ENCODE measurements at regions not wholly inside any gene's neighbourhood (a gene's known extent, or its start where the extent isn't known, plus 50 kb on each side); places are given as distances from the start of the nearest gene placed in this dataset.

DNA sequence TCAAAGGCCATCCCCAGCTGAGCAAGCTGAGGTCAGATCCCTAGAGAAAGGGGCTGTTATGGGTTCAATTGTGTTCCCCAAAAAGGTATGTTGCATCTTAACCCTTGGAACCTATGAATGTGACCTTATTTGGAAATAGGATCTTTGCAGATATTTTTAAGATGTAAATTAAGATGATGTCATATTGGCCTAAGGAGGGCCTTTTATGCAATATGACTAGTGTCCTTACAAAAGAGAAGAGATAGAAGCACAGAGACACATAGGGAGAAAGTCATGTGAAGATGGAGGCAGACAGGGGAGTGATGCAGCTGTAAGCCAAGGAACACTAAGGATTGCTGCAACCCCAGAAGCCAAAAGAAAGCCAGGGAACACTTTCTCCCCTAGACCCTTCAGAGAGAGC lies 144.3 kb upstream of the TAB2 start:
- TF ChIP-seq EZH2 (IDR thresholded peaks at IDR 0.05; ENCODE audit: insufficient read depth, poor library complexity, severe bottlenecking) (no peak), EZH2phosphoT487 (IDR thresholded peaks at IDR 0.05; ENCODE audit: insufficient read depth, low read depth) (no peak)
- Histone ChIP-seq H3K27ac (no peak overlapping the region), H4K20me1 (ENCODE audit: insufficient read depth) (no peaks in the 10 kb centered on the region), H3K4me2 (ENCODE audit: unreplicated experiment) (no peak overlapping the region), H3F3A (ENCODE audit: insufficient read depth) (no peaks in the 10 kb centered on the region), H3K79me2 (ENCODE audit: insufficient read depth) (no peaks in the 10 kb centered on the region), H2AFZ (no peak overlapping the region), H3K36me3 (ENCODE audit: low read depth) (no peaks in the 10 kb centered on the region), H3K9me3 (ENCODE audit: low read depth) (no peaks in the 10 kb centered on the region), H3K4me1 (ENCODE audit: insufficient read depth) (peaks cover 6% of the 10 kb centered on the region), H3K9me2 (ENCODE audit: insufficient read depth) (no peaks in the 10 kb centered on the region), H3K4me3 (no peak overlapping the region), H3K9ac (no peak overlapping the region), H3K27me3 (replicated peaks; ENCODE audit: insufficient read depth) (no peaks in the 10 kb centered on the region; the same call in 1 of the 2 replicates)
- DNase-seq = no peak
- in situ Hi-C loops (cut with MboI) = no loop called here

DNA sequence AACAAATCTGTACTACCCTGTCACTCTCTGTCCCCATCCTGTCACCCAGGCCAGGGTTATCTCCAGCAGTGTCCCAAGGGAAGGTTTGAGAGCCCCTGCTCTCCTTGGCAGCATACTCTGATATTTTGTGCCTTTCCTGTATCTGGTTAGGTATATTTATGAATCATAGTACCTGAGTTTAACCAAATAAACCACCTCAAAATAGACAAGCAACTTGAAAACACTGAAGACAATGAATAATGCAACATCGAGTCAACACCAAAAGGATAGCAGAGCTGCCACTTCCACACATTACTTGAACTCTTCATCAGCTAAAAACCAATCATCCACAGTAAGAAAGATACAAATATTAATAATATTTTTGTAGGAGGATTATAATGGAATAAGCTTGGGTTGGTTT lies 142.6 kb upstream of the TAB2 start:
- Histone ChIP-seq H3K9me3 (ENCODE audit: low read depth) (no peaks in the 10 kb centered on the region), H3K27ac (no peak overlapping the region), H3F3A (ENCODE audit: insufficient read depth) (no peaks in the 10 kb centered on the region), H3K79me2 (ENCODE audit: insufficient read depth) (no peaks in the 10 kb centered on the region), H3K36me3 (ENCODE audit: low read depth) (no peaks in the 10 kb centered on the region), H3K4me1 (ENCODE audit: insufficient read depth) (no peaks in the 10 kb centered on the region), H3K4me3 (no peak overlapping the region), H2AFZ (no peak overlapping the region), H3K9ac (no peak overlapping the region), H3K4me2 (ENCODE audit: unreplicated experiment) (no peak overlapping the region), H4K20me1 (ENCODE audit: insufficient read depth) (no peaks in the 10 kb centered on the region), H3K9me2 (ENCODE audit: insufficient read depth) (no peaks in the 10 kb centered on the region), H3K27me3 (replicated peaks; ENCODE audit: insufficient read depth) (no peaks in the 10 kb centered on the region; the same call in 1 of the 2 replicates)
- WGBS, 2 experiments (ENCODE audit: low coverage in 1 of 2, low lambda C conversion rate in 2 of 2, missing lambda C conversion rate in 2 of 2) = 71 to 81% methylated on average over 1 of the region's 1 CpG
- no peak for DNase-seq
- in situ Hi-C loops (cut with MboI) = no loop called here
- no peak for TF ChIP-seq EZH2phosphoT487 (IDR thresholded peaks at IDR 0.05; ENCODE audit: insufficient read depth, low read depth)
- TF ChIP-seq EZH2 (IDR thresholded peaks at IDR 0.05; ENCODE audit: insufficient read depth, poor library complexity, severe bottlenecking) = no peak

DNA sequence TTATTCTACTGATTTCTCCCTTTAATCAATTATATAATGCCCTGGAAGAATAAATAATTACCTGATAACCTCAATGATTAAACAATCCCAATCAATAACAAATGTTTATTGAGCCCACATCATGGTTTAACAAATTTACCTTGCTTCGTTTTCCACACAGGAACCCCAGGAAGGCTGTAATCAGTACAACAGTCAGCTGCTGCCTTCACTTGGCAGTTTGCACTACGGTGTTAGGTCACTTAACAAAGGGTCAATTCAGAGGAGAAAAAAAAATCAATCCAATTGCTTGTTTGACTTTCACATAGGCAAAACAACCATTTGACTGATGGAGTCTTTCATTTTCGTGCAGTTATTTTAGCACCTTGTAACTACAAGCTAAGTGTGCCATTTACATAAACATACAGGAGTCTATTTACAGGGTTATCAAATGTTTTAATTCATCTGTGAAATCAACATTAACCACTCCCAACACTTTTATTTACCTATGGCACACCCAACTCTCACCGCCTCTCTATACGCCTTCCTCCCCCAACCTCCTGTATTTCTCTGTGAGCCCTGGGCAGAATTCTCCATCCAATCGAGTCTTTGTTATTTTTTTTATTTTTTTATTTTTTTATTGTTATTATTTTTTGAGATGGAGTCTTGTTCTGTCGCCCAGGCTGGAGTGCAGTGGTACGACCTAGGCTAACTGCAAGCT lies 140.4 kb upstream of the TAB2 start:
- H3K79me2 ChIP-seq (ENCODE audit: insufficient read depth) = no peaks in the 10 kb centered on the region
- in situ Hi-C loops (cut with MboI) = no loop called here
- H3K9ac ChIP-seq = no peak overlapping the region
- no peak overlapping the region for H2AFZ ChIP-seq
- H4K20me1 ChIP-seq (ENCODE audit: insufficient read depth) = no peaks in the 10 kb centered on the region
- H3K4me1 ChIP-seq (ENCODE audit: insufficient read depth) = no peaks in the 10 kb centered on the region
- WGBS, 2 experiments (ENCODE audit: low coverage in 1 of 2, low lambda C conversion rate in 2 of 2, missing lambda C conversion rate in 2 of 2) = 77% methylated on average over 8 of the region's 8 CpGs
- DNase-seq = no peak
- H3F3A ChIP-seq (ENCODE audit: insufficient read depth) = no peaks in the 10 kb centered on the region
- no peaks in the 10 kb centered on the region; the same call in 1 of the 2 replicates for H3K27me3 ChIP-seq (replicated peaks; ENCODE audit: insufficient read depth)
- no peak overlapping the region for H3K27ac ChIP-seq
- H3K9me3 ChIP-seq (ENCODE audit: low read depth) = no peaks in the 10 kb centered on the region
- TF ChIP-seq EZH2 (IDR thresholded peaks at IDR 0.05; ENCODE audit: insufficient read depth, poor library complexity, severe bottlenecking) (no peak), EZH2phosphoT487 (IDR thresholded peaks at IDR 0.05; ENCODE audit: insufficient read depth, low read depth) (no peak)
- H3K4me3 ChIP-seq = no peak overlapping the region
- no peaks in the 10 kb centered on the region for H3K36me3 ChIP-seq (ENCODE audit: low read depth)
- H3K9me2 ChIP-seq (ENCODE audit: insufficient read depth) = no peaks in the 10 kb centered on the region
- H3K4me2 ChIP-seq (ENCODE audit: unreplicated experiment) = no peak overlapping the region

DNA sequence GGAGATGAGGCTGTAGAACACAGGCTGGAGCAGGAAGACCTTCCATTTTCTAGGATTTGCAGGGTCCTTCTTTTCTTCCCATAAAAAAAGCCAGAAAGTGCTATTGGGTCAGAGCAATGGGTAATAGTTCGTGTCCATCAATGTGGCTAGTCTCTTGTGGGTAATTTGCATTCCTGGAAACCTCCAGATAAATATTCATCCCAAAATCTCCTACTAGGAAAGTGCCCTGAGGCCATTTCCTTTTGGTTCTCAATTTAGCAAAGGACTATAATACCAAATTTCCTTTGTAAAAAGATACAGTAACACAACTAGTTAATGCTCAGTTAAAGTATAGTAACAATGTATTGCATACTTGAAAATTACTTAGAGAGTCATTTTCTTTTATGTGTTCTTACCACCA lies 138.1 kb upstream of the TAB2 start:
- TF ChIP-seq EZH2 (IDR thresholded peaks at IDR 0.05; ENCODE audit: insufficient read depth, poor library complexity, severe bottlenecking) = no peak
- no peak for TF ChIP-seq EZH2phosphoT487 (IDR thresholded peaks at IDR 0.05; ENCODE audit: insufficient read depth, low read depth)
- DNase-seq = no peak
- Histone ChIP-seq H3K4me2 (ENCODE audit: unreplicated experiment) (no peak overlapping the region), H3K9me2 (ENCODE audit: insufficient read depth) (no peaks in the 10 kb centered on the region), H3K27ac (no peak overlapping the region), H3K27me3 (replicated peaks; ENCODE audit: insufficient read depth) (no peaks in the 10 kb centered on the region; the same call in 1 of the 2 replicates), H3K4me1 (ENCODE audit: insufficient read depth) (no peaks in the 10 kb centered on the region), H3K4me3 (no peak overlapping the region), H3K36me3 (ENCODE audit: low read depth) (no peaks in the 10 kb centered on the region), H3K9ac (no peak overlapping the region), H3K79me2 (ENCODE audit: insufficient read depth) (no peaks in the 10 kb centered on the region), H4K20me1 (ENCODE audit: insufficient read depth) (no peaks in the 10 kb centered on the region), H3K9me3 (ENCODE audit: low read depth) (no peaks in the 10 kb centered on the region), H2AFZ (no peak overlapping the region), H3F3A (ENCODE audit: insufficient read depth) (no peaks in the 10 kb centered on the region)
- in situ Hi-C loops (cut with MboI) = no loop called here
- WGBS, 2 experiments (ENCODE audit: low coverage in 1 of 2, low lambda C conversion rate in 2 of 2, missing lambda C conversion rate in 2 of 2) = 52 to 53% methylated on average over 1 of the region's 1 CpG

DNA sequence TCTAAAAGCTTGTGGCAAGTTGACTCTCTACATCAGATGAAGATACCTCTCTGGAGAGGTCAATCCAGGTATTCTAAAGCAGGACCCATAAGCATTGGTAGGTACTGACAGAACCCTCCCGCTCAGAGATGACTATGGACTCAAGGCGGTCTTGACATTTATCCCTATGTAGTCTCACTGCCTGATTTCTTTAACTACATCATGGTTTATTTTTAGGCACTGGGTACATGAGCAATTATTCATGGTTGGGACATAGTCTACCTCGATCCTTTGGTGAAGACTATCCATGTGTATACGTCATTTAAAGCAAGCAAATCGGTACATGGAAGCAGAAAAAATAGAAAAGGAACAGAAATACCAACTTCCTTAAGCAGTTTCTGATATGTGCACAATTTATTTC lies 136.2 kb upstream of the TAB2 start:
- Histone ChIP-seq H3K9me2 (ENCODE audit: insufficient read depth) (no peaks in the 10 kb centered on the region), H3K4me3 (no peak overlapping the region), H3K4me2 (ENCODE audit: unreplicated experiment) (no peak overlapping the region), H3K27ac (no peak overlapping the region), H3K27me3 (replicated peaks; ENCODE audit: insufficient read depth) (no peaks in the 10 kb centered on the region), H3F3A (ENCODE audit: insufficient read depth) (no peaks in the 10 kb centered on the region), H2AFZ (no peak overlapping the region), H3K9ac (no peak overlapping the region), H3K79me2 (ENCODE audit: insufficient read depth) (no peaks in the 10 kb centered on the region), H3K9me3 (ENCODE audit: low read depth) (no peaks in the 10 kb centered on the region), H3K36me3 (ENCODE audit: low read depth) (no peaks in the 10 kb centered on the region), H4K20me1 (ENCODE audit: insufficient read depth) (no peaks in the 10 kb centered on the region), H3K4me1 (ENCODE audit: insufficient read depth) (no peaks in the 10 kb centered on the region)
- WGBS, 2 experiments (ENCODE audit: low coverage in 1 of 2, low lambda C conversion rate in 2 of 2, missing lambda C conversion rate in 2 of 2) = 79 to 84% methylated on average over 5 of the region's 5 CpGs
- no peak for TF ChIP-seq EZH2phosphoT487 (IDR thresholded peaks at IDR 0.05; ENCODE audit: insufficient read depth, low read depth)
- TF ChIP-seq EZH2 (IDR thresholded peaks at IDR 0.05; ENCODE audit: insufficient read depth, poor library complexity, severe bottlenecking) = no peak
- in situ Hi-C loops (cut with MboI) = no loop called here
- DNase-seq = no peak

Measured in GM23248 (cell line).